G401 (cell line): ENCODE measurements at regions not wholly inside any gene's neighbourhood (a gene's known extent, or its start where the extent isn't known, plus 50 kb on each side); places are given as distances from the start of the nearest gene placed in this dataset.
"Not testable (repeated sequence)": the region's sequence is repeated elsewhere in the genome, so short reads cannot be mapped to it uniquely, and the experiment has no call there.

Source experiments
- DNase-seq: peaks from one replicate; pipeline ENCODE4 v3.0.0-alpha.2; 2015; ENCODE audit warnings: low spot score
- in situ Hi-C: cut with HindIII; loops from 2 replicates; pipeline ENCODE4 v1.10.0; 2016; ENCODE audit warnings: low sequenced_read_pairs, mixed read lengths

GRCh38 chr16:62277942-62278341 lies 241.7 kb upstream of the CDH8 start:
- no peak for DNase-seq
- in situ Hi-C loops, result no loop called here

GRCh38 chr16:62276637-62277036 lies 240.4 kb upstream of the CDH8 start:
- no peak for DNase-seq
- in situ Hi-C loops, result no loop called here

GRCh38 chr16:62272035-62272434 lies 235.8 kb upstream of the CDH8 start:
- in situ Hi-C loops, result no loop called here
- DNase-seq, result no peak

- in situ Hi-C loops, result no loop called here
- no peak for DNase-seq
Measured at GRCh38 chr16:62261760-62262159, 225.5 kb upstream of the CDH8 start.

DNA sequence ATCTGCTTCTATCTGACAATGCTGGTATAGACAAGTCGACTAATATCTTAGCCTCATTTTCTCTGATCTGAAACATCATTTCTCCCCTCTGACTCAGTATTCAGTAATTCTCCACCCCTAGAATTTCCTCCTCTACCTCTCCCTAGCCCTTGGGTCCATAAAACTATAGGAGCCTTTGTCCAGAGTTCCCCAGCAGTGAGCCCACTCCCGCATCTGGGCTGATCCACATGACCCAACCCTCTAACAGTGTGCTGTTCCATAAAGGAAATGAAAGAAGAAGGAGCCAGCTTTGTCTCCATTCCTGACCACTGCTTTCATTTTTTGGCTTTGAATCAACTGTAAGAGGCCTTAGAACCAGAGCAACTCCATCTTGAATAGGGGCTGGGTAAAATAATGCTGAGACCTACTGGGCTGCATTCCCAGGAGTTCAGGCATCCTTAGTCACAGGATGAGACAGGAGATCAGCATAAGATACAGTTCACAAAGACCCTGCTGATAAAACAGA lies 222.7 kb upstream of the CDH8 start:
- in situ Hi-C loops, DNase-seq: not testable (repeated sequence)

- no peak for DNase-seq
- in situ Hi-C loops, result no loop called here
Measured at GRCh38 chr16:62256406-62256805, 220.2 kb upstream of the CDH8 start.

DNA sequence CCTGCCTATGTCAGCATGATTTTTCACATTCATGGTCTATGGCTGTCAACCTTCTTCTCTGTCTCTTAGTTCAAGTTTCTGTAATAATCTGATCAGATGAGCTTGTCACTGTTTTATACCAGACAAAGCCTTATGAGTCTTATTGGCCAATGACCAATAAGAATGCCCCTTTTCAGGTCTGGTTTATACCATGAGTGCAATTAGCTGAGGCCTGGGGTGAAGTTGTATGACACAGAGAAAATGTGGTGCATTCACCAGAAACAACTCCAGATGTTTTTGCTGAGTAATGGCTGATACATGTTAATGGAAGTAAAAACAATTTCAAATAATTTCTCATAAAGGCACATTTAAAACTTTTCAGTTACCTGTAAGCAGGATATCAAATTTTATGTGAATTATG lies 218.6 kb upstream of the CDH8 start:
- no peak for DNase-seq
- in situ Hi-C loops, result no loop called here

DNA sequence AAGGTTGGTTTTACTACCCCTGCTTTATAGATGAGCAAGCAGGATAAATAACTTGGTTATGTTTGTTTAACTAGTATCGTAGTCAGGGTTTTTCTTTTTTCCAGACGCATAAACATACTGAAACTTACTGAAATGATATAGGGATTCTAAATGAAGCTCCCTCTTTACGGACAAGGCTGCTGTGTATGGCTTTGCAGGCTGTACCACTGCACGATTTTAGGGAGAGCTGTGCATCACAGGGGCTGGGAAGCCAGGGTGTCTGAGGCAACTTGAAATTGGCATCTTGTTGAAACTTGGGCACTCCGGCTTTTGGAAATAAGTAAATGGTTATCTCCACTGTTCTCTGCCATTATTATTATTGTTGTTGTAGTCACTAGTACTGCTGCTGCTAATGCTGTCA lies 218.1 kb upstream of the CDH8 start:
- DNase-seq, result no peak
- in situ Hi-C loops, result no loop called here

DNA sequence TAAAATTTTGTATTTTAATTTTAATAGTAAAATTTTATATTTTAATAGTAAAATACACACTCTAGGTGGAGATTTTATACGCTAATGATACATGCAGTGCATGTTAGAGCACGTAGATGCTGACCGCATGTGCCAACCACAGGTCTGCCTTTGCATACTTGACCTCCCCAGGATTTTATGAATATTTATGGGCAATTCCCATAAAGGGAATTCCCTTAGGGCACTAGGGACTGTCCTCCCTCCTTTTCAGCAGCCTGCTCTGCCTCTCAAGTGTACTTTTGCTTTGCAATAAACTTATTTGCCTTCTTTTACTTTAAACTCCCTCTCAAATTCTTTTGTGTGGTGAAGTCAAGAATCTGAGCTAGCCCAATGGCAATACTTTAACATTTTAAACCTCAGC lies 217.7 kb upstream of the CDH8 start:
- no peak for DNase-seq
- in situ Hi-C loops, result no loop called here

GRCh38 chr16:62249069-62249468 lies 212.8 kb upstream of the CDH8 start:
- no peak for DNase-seq
- in situ Hi-C loops, result no loop called here

GRCh38 chr16:62240722-62241121 lies 204.5 kb upstream of the CDH8 start:
- in situ Hi-C loops, result no loop called here
- no peak for DNase-seq

- in situ Hi-C loops, result no loop called here
- DNase-seq, result peak; percentile 20
Measured at GRCh38 chr16:62225675-62226074, 189.4 kb upstream of the CDH8 start.

DNA sequence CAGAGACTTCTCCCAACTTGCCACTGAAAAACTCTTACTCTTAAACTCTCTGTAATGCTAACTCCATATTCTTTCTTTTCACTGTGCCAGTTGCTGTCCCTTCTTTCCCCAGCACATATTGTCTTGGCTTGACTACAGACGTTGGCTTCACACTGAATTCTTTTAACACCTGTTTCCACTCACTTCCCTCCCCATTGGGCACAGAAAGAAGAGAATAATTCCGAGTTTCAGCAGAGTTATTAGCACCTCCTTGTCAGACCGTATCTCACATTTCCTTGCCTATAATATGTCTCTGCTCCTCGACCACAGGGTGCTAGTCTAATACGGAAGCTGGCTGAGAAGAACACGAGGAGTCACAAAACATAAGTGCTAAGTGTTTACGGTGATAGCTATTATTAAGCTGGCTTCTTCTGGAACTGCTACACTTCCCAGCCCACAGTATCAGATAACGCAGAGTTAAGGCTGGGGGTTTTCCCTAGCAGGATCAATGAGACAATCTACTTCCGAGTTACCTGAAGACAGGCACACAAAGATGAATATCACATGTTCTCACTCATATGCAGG lies 188.5 kb upstream of the CDH8 start:
- in situ Hi-C loops, result no loop called here

DNA sequence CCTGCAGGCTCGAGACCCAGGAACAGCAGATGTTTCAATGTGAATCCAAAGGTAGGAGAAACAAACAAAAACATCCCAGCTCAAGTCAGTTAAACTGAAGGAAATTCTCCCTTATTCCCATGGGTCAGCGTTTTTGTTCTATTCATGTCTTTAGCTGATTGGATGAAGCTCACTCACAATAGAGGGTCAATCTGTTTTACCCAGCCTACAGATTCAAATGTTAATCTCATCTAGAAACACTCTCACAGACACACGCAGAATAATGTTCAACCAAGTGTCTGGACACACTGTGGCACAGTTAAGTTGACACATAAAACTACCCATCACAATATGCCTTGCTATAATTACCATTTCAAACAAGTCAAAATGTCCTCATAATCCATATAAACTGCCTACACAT lies 180.6 kb upstream of the CDH8 start:
- no peak for DNase-seq
- in situ Hi-C loops, result no loop called here

More for the DNA sequence above, 188.5 kb upstream of the CDH8 start:
- DNase-seq, result no peak

DNA sequence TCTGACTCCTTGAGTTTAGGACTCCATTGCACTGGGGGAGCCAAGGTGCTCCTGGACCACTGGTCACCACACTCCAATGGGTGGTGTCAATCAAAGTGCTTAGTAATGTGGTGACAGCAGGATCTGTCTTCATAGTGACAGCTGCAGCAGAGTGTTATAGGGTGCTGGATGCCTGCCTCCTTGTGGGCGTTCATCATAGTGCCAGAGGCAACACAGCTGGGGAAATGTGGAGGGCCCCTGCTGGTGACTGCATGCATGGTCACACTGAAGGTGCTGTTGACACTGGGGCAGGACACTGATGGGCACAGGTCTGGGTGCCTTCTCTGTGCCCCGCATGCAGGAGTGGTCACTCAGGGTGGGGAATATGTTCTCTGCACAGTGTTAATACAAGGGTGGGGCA lies 177.5 kb upstream of the CDH8 start:
- no peak for DNase-seq

GRCh38 chr16:62208934-62209333 lies 172.7 kb upstream of the CDH8 start:
- DNase-seq, result no peak
- in situ Hi-C loops, result no loop called here

More for the DNA sequence above, 177.5 kb upstream of the CDH8 start:
- in situ Hi-C loops, result no loop called here

DNA sequence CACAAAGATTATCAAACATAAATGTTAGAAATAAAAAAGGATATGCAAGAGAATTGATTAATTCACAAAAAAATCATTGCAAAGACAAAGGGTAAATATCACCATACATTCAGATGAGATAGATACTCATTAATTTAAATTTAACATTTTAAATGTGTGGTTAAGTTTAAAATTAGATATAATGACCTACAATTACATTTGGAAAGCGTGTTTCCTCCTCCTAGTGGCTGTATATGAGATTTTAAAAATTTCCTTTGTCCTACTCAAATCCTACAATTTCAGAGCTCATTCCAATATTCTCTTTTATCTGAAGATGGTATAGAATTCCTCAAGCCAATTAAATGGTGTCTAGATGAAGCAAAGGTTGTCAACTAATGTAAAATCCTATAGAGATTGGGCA lies 169.2 kb upstream of the CDH8 start:
- in situ Hi-C loops, result no loop called here
- no peak for DNase-seq

- no peak for DNase-seq
- in situ Hi-C loops, result no loop called here
Measured at GRCh38 chr16:62201911-62202310, 165.7 kb upstream of the CDH8 start.

DNA sequence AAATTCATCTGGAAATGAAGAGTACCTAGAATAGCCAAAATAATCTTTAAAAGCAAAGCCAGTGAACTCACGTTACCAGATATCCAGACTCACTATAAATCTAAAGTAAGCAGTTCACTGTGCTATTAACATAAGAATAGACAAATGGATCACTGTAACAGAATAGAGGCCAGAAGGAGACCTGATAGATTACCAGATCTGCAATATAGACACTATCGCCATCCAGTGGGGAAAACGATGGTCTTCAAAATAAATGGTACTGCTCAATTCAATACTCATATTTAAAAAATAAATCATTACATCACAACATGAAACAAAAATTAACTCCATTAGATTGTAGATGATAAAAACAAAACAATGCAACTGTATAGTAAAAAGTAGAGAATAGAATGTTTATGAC lies 158.6 kb upstream of the CDH8 start:
- DNase-seq, result no peak
- in situ Hi-C loops, result no loop called here

DNA sequence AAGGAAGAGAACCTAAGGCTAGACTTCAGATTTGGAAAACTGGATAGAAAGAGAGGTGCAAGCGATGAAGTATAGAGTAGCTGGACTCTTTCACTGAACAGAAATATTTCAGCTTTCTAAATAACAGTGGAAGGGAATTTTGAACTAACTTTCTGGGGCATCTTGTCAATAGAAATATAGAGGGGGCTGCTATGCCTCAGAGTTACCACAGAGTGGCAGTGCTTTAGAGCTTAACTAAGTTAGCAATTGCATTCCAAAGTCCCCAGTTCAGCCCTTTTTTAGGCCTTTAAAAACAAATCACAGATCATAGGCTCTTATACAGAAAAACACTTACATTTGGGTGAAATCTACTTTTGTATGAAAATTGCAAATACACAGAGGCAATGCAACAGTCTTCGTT lies 154.2 kb upstream of the CDH8 start:
- in situ Hi-C loops, result no loop called here
- peak; percentile 1 for DNase-seq

DNA sequence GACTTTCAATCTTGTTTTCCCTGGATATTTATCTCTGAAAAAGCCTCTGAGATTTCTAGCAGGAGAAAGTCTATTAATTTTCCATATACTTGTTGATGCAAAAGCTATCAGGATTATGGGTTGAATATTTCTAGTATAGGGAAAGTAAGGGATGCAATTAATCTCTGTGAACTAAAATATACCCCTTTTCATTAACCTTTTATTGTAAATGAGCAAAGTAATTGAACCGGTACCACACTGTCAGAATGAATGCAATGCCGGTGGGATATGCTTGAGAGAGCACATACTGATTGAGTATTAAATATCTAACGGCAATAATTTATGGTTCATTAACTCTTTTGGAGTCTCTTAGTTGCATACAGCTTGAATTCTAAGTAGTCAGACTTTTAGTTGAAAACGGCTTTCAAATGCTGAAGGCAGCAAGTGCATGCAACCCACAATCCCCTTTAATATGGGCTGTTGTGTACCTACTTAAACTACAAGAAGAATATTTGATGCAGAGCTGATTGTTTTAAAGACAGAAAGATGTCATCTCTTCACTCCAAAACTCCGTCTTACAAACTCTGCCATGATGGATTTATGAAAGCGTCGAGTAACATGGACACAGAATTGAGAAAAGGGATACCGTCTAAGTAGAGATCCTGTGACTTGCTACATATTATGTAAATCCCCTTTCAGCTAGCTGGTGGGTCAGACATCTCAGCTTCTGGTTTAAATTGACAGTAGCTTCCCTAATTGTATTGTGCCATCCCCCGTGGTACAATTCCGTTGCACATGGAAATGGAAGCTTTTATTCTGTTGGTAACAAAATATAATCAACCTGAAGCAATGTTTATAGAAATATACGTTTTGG lies 141.3 kb upstream of the CDH8 start:
- DNase-seq, result no peak
- in situ Hi-C loops, result no loop called here
